Lung (tissue), 11 donors: ENCODE measurements at regions not wholly inside any gene's neighbourhood (a gene's known extent, or its start where the extent isn't known, plus 50 kb on each side); places are given as distances from the start of the nearest gene placed in this dataset.
A peak's percentile ranks its signal among the peaks of the same experiment; 100 is the strongest.

ENCODE experiments used
- ATAC-seq: fragments of 200-7000 bp; cut with Tn5 transposase; one replicate; pipeline ENCODE4 v1.9.1; 2020; ENCODE audit warnings: moderate number of reproducible peaks; ENCODE audit not compliant: insufficient read depth, low FRiP score
- DNase-seq, 3 donors: peaks; one replicate each; pipeline ENCODE4 v3.0.0-alpha.2; 2013 to 2017
- H3K27ac ChIP-seq, 2 donors: one replicate each; pipeline ENCODE4 v1.5.1; 2013; ENCODE audit warnings: mild to moderate bottlenecking in 2 of 2, moderate library complexity in 2 of 2, control low read depth in 1 of 2, inconsistent platforms in 1 of 2, low read depth in 1 of 2, low read length in 1 of 2
- H3K27me3 ChIP-seq, 3 donors: one replicate each; pipeline ENCODE4 v1.5.1; 2013; ENCODE audit warnings: low read length in 2 of 3; ENCODE audit not compliant: control insufficient read depth in 3 of 3, insufficient read depth in 3 of 3
- H3K36me3 ChIP-seq, 4 donors: one replicate each; pipeline ENCODE4 v1.5.1; 2013; ENCODE audit warnings: low read length in 4 of 4, mild to moderate bottlenecking in 1 of 4, moderate library complexity in 1 of 4; ENCODE audit not compliant: control insufficient read depth in 4 of 4, insufficient read depth in 4 of 4
- H3K4me1 ChIP-seq, 5 donors: one replicate each; pipeline ENCODE4 v1.5.1; 2013; ENCODE audit warnings: low read length in 5 of 5, mild to moderate bottlenecking in 2 of 5, moderate library complexity in 1 of 5; ENCODE audit not compliant: control insufficient read depth in 5 of 5, insufficient read depth in 5 of 5
- H3K4me3 ChIP-seq: one replicate; pipeline ENCODE4 v1.5.1; 2013; ENCODE audit warnings: mild to moderate bottlenecking, control low read depth, moderate library complexity
- H3K9ac ChIP-seq, 2 donors: one replicate each; pipeline ENCODE4 v1.5.1; 2013; ENCODE audit warnings: low read length in 2 of 2, control low read depth in 1 of 2; ENCODE audit not compliant: insufficient read depth in 1 of 2
- H3K9me3 ChIP-seq, 4 donors: one replicate each; pipeline ENCODE4 v1.5.1; 2013; ENCODE audit warnings: low read length in 3 of 4, mild to moderate bottlenecking in 1 of 4, moderate library complexity in 1 of 4; ENCODE audit not compliant: control insufficient read depth in 4 of 4, insufficient read depth in 3 of 4
- CTCF ChIP-seq: IDR thresholded peaks from 2 replicates; pipeline ENCODE4 v1.5.1; 2012; ENCODE audit warnings: mild to moderate bottlenecking; ENCODE audit errors: control extremely low read depth, extremely low read depth
- WGBS, 2 donors: extraction: QIAGEN DNeasy Blood & Tissue Kit; methylation state at CpG; one replicate each; pipeline ENCODE4 v1.1.7; 2013; 5-methylcytosine and 5-hydroxymethylcytosine counted together
- donor health status: control.
- donor health status: control.
- donor health status: Bipolar disorder and iron deficiency.
- donor health status: healthy.
- donor health status: DM: yes; HTN: yes; CAD: no.

- no peak for TF ChIP-seq CTCF
- Histone ChIP-seq H3K9me3 (no peaks in the 10 kb centered on the region), H3K27me3 (no peaks in the 10 kb centered on the region), H3K4me1 (no peaks in the 10 kb centered on the region), H3K27ac (no peak overlapping the region), H3K36me3 (no peaks in the 10 kb centered on the region), H3K4me3 (no peak overlapping the region), H3K9ac (no peak overlapping the region)
- DNase-seq (no peak), ATAC-seq (no peak)
- 78 to 85% methylated on average over 4 of the region's 4 CpGs for WGBS, 2 donors
These were observed 817.3 kb downstream of the TRIML1 start for GRCh38 chr4:188956566-188956965.

GRCh38 chr4:188958346-188958745 is 819.1 kb downstream of the TRIML1 start:
- H3K27me3 ChIP-seq, result no peaks in the 10 kb centered on the region
- ATAC-seq, result no peak
- TF ChIP-seq CTCF, result no peak
- H3K4me1 ChIP-seq, result no peaks in the 10 kb centered on the region
- no peak overlapping the region for H3K9ac ChIP-seq
- H3K27ac ChIP-seq, result no peak overlapping the region
- no peak for DNase-seq
- H3K36me3 ChIP-seq, result no peaks in the 10 kb centered on the region
- H3K4me3 ChIP-seq, result no peak overlapping the region
- H3K9me3 ChIP-seq, result no peaks in the 10 kb centered on the region

- Histone ChIP-seq H3K9ac (no peak overlapping the region), H3K4me3 (no peak overlapping the region), H3K27ac (no peak overlapping the region), H3K27me3 (no peaks in the 10 kb centered on the region), H3K4me1 (no peaks in the 10 kb centered on the region), H3K9me3 (no peaks in the 10 kb centered on the region), H3K36me3 (no peaks in the 10 kb centered on the region)
- ATAC-seq, result no peak
- TF ChIP-seq CTCF, result no peak
- 76 to 84% methylated on average over 6 of the region's 6 CpGs for WGBS, 2 donors
- no peak for DNase-seq
These were observed 820.2 kb downstream of the TRIML1 start for GRCh38 chr4:188959424-188959823.

- Histone ChIP-seq H3K27ac (peak overlapping the region in 1 of 2 donors; percentile 45), H3K9me3 (no peaks in the 10 kb centered on the region), H3K36me3 (no peaks in the 10 kb centered on the region), H3K27me3 (no peaks in the 10 kb centered on the region), H3K4me1 (no peaks in the 10 kb centered on the region), H3K9ac (no peak overlapping the region), H3K4me3 (no peak overlapping the region)
- ATAC-seq, result no peak
- no peak for TF ChIP-seq CTCF
- peak in 1 of 3 donors; percentile 17 for DNase-seq
- 64% methylated on average over 4 of the region's 4 CpGs for WGBS, 2 donors
These were observed 821.3 kb downstream of the TRIML1 start for GRCh38 chr4:188960411-188961093.
